ENCODE measurements at regions not wholly inside any gene's neighbourhood (a gene's known extent, or its start where the extent isn't known, plus 50 kb on each side); places are given as distances from the start of the nearest gene placed in this dataset.
"Not testable (repeated sequence)": the region's sequence is repeated elsewhere in the genome, so short reads cannot be mapped to it uniquely, and the experiment has no call there.

GRCh38 chr6:984031-984430 lies 291.1 kb upstream of the EXOC2 start:
- no peak overlapping the region for H3K9ac ChIP-seq (ENCODE audit: insufficient read depth, low read length, poor library complexity, severe bottlenecking)
- no peak overlapping the region for H3K27ac ChIP-seq (ENCODE audit: low read depth in 1 of 2, low read length in 2 of 2)
- no peak for TF ChIP-seq CTCF (IDR thresholded peaks at IDR 0.05)
- H3K36me3 ChIP-seq (replicated peaks in 1 of 2; ENCODE audit: control insufficient read depth in 1 of 2, insufficient read depth in 2 of 2, low read length in 2 of 2) = no peaks in the 10 kb centered on the region
- DNase-seq = no peak
- no peaks in the 10 kb centered on the region for H3K79me2 ChIP-seq (ENCODE audit: insufficient read depth, low read length)
- intact Hi-C loops (cut with micrococcal nuclease) = no loop called here
- Mint-ChIP-seq H3K36me3 (no peaks in the 10 kb centered on the region), H3K4me3 (no peak overlapping the region), H3K9me3 (peaks cover 0 to 6% (median 3%) of the 10 kb centered on the region in 7 donors), H3K4me1 (no peaks in the 10 kb centered on the region), H3K27me3 (ENCODE audit: low read depth in 3 of 3) (peaks cover 0 to 6% (median 6%) of the 10 kb centered on the region in 3 donors), H3K27ac (no peak overlapping the region)
- H3K4me2 ChIP-seq (replicated peaks; ENCODE audit: extremely low read depth, low read length, poor library complexity, severe bottlenecking) = no peak overlapping the region
- H4K20me1 ChIP-seq (ENCODE audit: insufficient read depth, low read length) = no peaks in the 10 kb centered on the region
- no peaks in the 10 kb centered on the region for H3K27me3 ChIP-seq (ENCODE audit: control insufficient read depth in 2 of 2, insufficient read depth in 2 of 2, low read length in 2 of 2)
- no peaks in the 10 kb centered on the region for H3K4me1 ChIP-seq (ENCODE audit: control insufficient read depth in 1 of 2, insufficient read depth in 2 of 2, low read length in 2 of 2)
- 92% methylated on average over 4 of the region's 4 CpGs for WGBS (ENCODE audit: insufficient coverage)
- H2AFZ ChIP-seq (ENCODE audit: insufficient read depth, low read depth, low read length, poor library complexity, severe bottlenecking) = no peak overlapping the region
- no peaks in the 10 kb centered on the region for H3K9me3 ChIP-seq (replicated peaks in 1 of 2; ENCODE audit: control insufficient read depth in 1 of 2, insufficient read depth in 1 of 2, low read length in 2 of 2)
- H3K4me3 ChIP-seq (replicated peaks in 1 of 3; ENCODE audit: low read depth in 2 of 3, low read length in 3 of 3) = no peak overlapping the region

- no peak for DNase-seq
- no peak overlapping the region for H2AFZ ChIP-seq (ENCODE audit: insufficient read depth, low read depth, low read length, poor library complexity, severe bottlenecking)
- no peaks in the 10 kb centered on the region for H3K4me1 Mint-ChIP-seq
- no peaks in the 10 kb centered on the region for H3K9me3 ChIP-seq (replicated peaks in 1 of 2; ENCODE audit: control insufficient read depth in 1 of 2, insufficient read depth in 1 of 2, low read length in 2 of 2)
- no peak overlapping the region for H3K9ac ChIP-seq (ENCODE audit: insufficient read depth, low read length, poor library complexity, severe bottlenecking)
- 95% methylated on average over 2 of the region's 4 CpGs for WGBS (ENCODE audit: insufficient coverage)
- no peak overlapping the region for H3K4me3 ChIP-seq (replicated peaks in 1 of 3; ENCODE audit: low read depth in 2 of 3, low read length in 3 of 3)
- H3K27me3 ChIP-seq (ENCODE audit: control insufficient read depth in 2 of 2, insufficient read depth in 2 of 2, low read length in 2 of 2) = no peaks in the 10 kb centered on the region
- TF ChIP-seq CTCF (IDR thresholded peaks at IDR 0.05) = no peak
- no peaks in the 10 kb centered on the region for H4K20me1 ChIP-seq (ENCODE audit: insufficient read depth, low read length)
- H3K36me3 Mint-ChIP-seq = no peaks in the 10 kb centered on the region
- peaks cover 0 to 23% (median 10%) of the 10 kb centered on the region in 7 donors for H3K9me3 Mint-ChIP-seq
- intact Hi-C loops (cut with micrococcal nuclease) = no loop called here
- H3K27ac ChIP-seq (ENCODE audit: low read depth in 1 of 2, low read length in 2 of 2) = no peak overlapping the region
- no peak overlapping the region for H3K27ac Mint-ChIP-seq
- H3K79me2 ChIP-seq (ENCODE audit: insufficient read depth, low read length) = no peaks in the 10 kb centered on the region
- no peaks in the 10 kb centered on the region for H3K36me3 ChIP-seq (replicated peaks in 1 of 2; ENCODE audit: control insufficient read depth in 1 of 2, insufficient read depth in 2 of 2, low read length in 2 of 2)
- no peak overlapping the region for H3K4me3 Mint-ChIP-seq
- no peaks in the 10 kb centered on the region for H3K4me1 ChIP-seq (ENCODE audit: control insufficient read depth in 1 of 2, insufficient read depth in 2 of 2, low read length in 2 of 2)
- peaks cover 0 to 10% (median 6%) of the 10 kb centered on the region in 3 donors for H3K27me3 Mint-ChIP-seq (ENCODE audit: low read depth in 3 of 3)
- H3K4me2 ChIP-seq (replicated peaks; ENCODE audit: extremely low read depth, low read length, poor library complexity, severe bottlenecking) = no peak overlapping the region
Measured at GRCh38 chr6:978937-979685, 286.2 kb upstream of the EXOC2 start.

DNA sequence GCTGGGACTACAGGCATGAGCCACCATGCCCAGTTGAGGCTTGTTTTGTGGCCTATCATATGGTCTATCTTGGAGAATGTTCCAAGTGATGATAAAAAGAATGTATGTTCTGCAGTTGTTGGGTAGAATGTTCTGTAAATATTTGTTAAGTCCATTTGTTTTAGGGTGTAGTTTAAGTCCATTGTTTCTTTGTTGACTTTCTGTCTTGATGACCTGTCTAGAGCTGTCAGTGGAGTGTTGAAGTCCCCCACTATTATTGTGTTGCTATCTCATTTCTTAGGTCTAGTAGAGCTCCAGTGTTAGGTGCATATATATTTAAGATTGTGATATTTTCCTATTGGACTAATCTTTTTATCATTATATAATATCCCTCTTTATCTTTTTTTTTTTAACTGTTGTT lies 284.3 kb upstream of the EXOC2 start:
- H3K36me3 ChIP-seq (replicated peaks in 1 of 2; ENCODE audit: control insufficient read depth in 1 of 2, insufficient read depth in 2 of 2, low read length in 2 of 2); H3K4me1 Mint-ChIP-seq; H2AFZ ChIP-seq (ENCODE audit: insufficient read depth, low read depth, low read length, poor library complexity, severe bottlenecking); H3K27me3 ChIP-seq (ENCODE audit: control insufficient read depth in 2 of 2, insufficient read depth in 2 of 2, low read length in 2 of 2); H3K36me3 Mint-ChIP-seq; H3K4me3 ChIP-seq (replicated peaks in 1 of 3; ENCODE audit: low read depth in 2 of 3, low read length in 3 of 3); H3K27me3 Mint-ChIP-seq (ENCODE audit: low read depth in 3 of 3); H3K27ac ChIP-seq (ENCODE audit: low read depth in 1 of 2, low read length in 2 of 2); H3K4me1 ChIP-seq (ENCODE audit: control insufficient read depth in 1 of 2, insufficient read depth in 2 of 2, low read length in 2 of 2); H3K9ac ChIP-seq (ENCODE audit: insufficient read depth, low read length, poor library complexity, severe bottlenecking); H3K9me3 ChIP-seq (replicated peaks in 1 of 2; ENCODE audit: control insufficient read depth in 1 of 2, insufficient read depth in 1 of 2, low read length in 2 of 2); intact Hi-C loops (cut with micrococcal nuclease); H3K4me2 ChIP-seq (replicated peaks; ENCODE audit: extremely low read depth, low read length, poor library complexity, severe bottlenecking); H3K4me3 Mint-ChIP-seq; H4K20me1 ChIP-seq (ENCODE audit: insufficient read depth, low read length); H3K27ac Mint-ChIP-seq; DNase-seq; H3K79me2 ChIP-seq (ENCODE audit: insufficient read depth, low read length): not testable (repeated sequence)
- peaks cover 0 to 23% (median 10%) of the 10 kb centered on the region in 7 donors for H3K9me3 Mint-ChIP-seq
